BLaER1 (cell line): ENCODE measurements at regions not wholly inside any gene's neighbourhood (a gene's known extent, or its start where the extent isn't known, plus 50 kb on each side); places are given as distances from the start of the nearest gene placed in this dataset.

Experiments used
- H3K27ac ChIP-seq: shearing (Covaris generic); formaldehyde crosslinking; 2 replicates; pipeline ENCODE4 v1.8.1; 2022
- H3K27me3 ChIP-seq: shearing (Covaris generic); formaldehyde crosslinking; 2 replicates; pipeline ENCODE4 v1.8.1; 2022
- H3K36me3 ChIP-seq: shearing (Covaris generic); formaldehyde crosslinking; 2 replicates; pipeline ENCODE4 v1.8.1; 2022
- H3K4me1 ChIP-seq: shearing (Covaris generic); formaldehyde crosslinking; 2 replicates; pipeline ENCODE4 v1.8.1; 2022
- H3K4me2 ChIP-seq: shearing (Covaris generic); formaldehyde crosslinking; 2 replicates; pipeline ENCODE4 v1.8.1; 2022
- H3K4me3 ChIP-seq: shearing (Covaris generic); formaldehyde crosslinking; 2 replicates; pipeline ENCODE4 v1.8.1; 2022
- H3K9ac ChIP-seq: shearing (Covaris generic); formaldehyde crosslinking; 2 replicates; pipeline ENCODE4 v1.8.1; 2022
- H3K9me3 ChIP-seq: shearing (Covaris generic); formaldehyde crosslinking; 2 replicates; pipeline ENCODE4 v1.8.1; 2022
- H4K20me1 ChIP-seq: shearing (Covaris generic); formaldehyde crosslinking; 2 replicates; pipeline ENCODE4 v1.8.1; 2022
- Cebpa-rat ChIP-seq: shearing (Covaris generic); IDR thresholded peaks from 2 replicates; pipeline ENCODE4 v1.8.1; 2022

DNA sequence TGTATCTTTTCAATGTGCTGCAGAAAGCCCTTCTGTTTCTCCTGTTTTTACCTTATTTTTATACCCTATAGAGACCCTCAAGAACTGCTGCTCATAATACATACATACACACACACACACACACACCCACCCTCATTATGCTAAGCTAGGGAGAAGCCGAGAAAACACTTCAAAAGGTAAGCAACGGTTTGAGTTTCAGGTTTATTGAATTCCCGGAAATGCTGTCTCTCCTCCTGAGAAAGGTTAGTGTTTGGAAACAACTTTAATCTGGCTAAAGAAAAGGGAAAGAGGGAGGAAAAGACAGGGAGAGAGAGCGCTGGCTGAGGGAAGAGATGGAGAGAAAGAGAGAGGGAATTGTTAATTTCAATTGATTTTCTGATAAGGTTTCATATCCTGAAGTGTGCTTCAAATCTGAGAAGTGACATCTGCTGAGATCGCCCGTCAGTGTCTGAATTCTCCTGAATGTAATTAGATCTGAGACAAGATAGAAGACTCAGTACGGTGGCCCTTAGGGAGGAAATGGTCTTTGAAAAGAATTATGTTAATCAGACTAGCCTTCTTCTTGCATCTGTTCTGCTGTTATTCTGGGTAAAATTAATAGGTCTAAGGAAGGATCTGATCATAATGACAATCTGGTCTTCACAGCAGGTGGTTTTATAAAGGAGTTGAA, 169.1 kb downstream of the NXPE2 start:
- H4K20me1 ChIP-seq, result no peaks in the 10 kb centered on the region
- no peaks in the 10 kb centered on the region for H3K36me3 ChIP-seq
- no peak for TF ChIP-seq Cebpa-rat
- H3K4me1 ChIP-seq, result peaks cover 8% of the 10 kb centered on the region; the same call in 1 of the 2 replicates
- H3K4me3 ChIP-seq, result no peak overlapping the region
- H3K9me3 ChIP-seq, result no peaks in the 10 kb centered on the region
- H3K9ac ChIP-seq, result no peak overlapping the region
- no peaks in the 10 kb centered on the region for H3K27me3 ChIP-seq
- H3K4me2 ChIP-seq, result peak overlapping the region; percentile 22; the same call in 1 of the 2 replicates
- no peak overlapping the region for H3K27ac ChIP-seq

DNA sequence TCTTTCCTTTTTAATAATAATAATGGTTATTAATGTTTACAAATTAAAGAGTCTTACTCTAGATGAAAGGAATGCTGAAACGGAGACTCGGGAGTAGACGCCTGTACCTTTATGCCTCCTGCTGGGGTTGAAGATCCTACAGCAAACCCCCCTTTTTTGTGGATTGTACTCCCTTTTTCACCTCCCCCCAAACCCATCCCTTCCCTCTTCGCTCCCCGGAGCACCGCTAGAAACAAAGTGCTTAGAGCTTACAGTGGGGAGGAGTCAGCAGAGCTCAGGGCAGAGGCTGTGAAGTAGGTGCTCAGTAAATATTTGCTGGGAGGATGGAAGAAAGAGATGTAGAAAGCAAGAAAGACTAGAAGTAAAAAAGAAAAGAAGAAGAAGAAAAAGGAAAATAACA, 169.7 kb downstream of the NXPE2 start:
- peaks cover 8% of the 10 kb centered on the region; the same call in 1 of the 2 replicates for H3K4me1 ChIP-seq
- no peak overlapping the region for H3K9ac ChIP-seq
- H3K36me3 ChIP-seq, result no peaks in the 10 kb centered on the region
- H4K20me1 ChIP-seq, result no peaks in the 10 kb centered on the region
- H3K27ac ChIP-seq, result no peak overlapping the region
- no peak overlapping the region for H3K4me2 ChIP-seq
- H3K9me3 ChIP-seq, result no peaks in the 10 kb centered on the region
- H3K27me3 ChIP-seq, result no peaks in the 10 kb centered on the region
- no peak overlapping the region for H3K4me3 ChIP-seq
- TF ChIP-seq Cebpa-rat, result no peak

DNA sequence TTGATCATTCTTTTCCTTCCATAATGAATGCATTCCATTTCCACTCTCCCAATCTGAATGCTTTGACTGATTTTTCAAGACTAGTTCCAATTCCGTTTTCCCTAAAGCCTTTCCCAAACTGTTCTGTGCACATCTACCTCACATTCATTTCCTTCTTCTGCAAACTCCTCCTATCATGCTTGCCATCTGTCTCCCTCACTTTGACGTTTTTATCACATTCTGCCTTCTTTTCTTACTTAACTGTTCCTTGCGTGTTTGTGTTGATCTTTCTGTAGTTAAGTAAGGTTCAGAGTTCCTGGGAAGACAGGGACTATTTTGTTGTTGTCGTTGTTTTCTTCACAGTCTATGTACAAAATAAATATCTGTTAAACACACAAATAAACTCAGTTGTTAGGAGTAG, 179.0 kb downstream of the NXPE2 start:
- no peak overlapping the region for H3K27ac ChIP-seq
- no peaks in the 10 kb centered on the region for H3K36me3 ChIP-seq
- no peak overlapping the region for H3K4me3 ChIP-seq
- TF ChIP-seq Cebpa-rat, result no peak
- no peaks in the 10 kb centered on the region for H3K4me1 ChIP-seq
- no peaks in the 10 kb centered on the region for H3K27me3 ChIP-seq
- peaks cover 5% of the 10 kb centered on the region; the same call in 1 of the 2 replicates for H3K9me3 ChIP-seq
- no peak overlapping the region for H3K4me2 ChIP-seq
- H3K9ac ChIP-seq, result no peak overlapping the region
- H4K20me1 ChIP-seq, result no peaks in the 10 kb centered on the region

DNA sequence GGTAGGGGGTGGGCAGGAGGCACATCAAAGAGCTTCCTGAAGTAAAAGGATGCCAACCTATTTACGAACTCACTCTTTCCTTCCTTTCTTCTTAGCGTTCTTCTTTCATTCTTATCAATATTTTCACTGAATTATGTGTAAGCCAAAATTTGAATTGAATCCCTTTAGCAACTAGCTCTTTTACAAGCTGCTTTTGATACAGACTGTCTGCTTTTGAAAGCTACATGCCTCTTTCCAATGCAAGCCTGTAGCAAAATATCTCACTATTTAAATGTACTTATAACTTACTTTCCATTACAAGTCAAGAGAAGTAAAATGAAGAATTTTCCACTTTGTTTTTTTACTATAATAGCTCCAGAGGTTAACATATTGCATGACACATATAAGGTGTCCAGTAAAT, 186.6 kb downstream of the NXPE2 start:
- Histone ChIP-seq H3K9ac (no peak overlapping the region), H4K20me1 (no peaks in the 10 kb centered on the region), H3K4me2 (no peak overlapping the region), H3K4me1 (no peaks in the 10 kb centered on the region), H3K9me3 (no peaks in the 10 kb centered on the region), H3K4me3 (no peak overlapping the region), H3K27me3 (no peaks in the 10 kb centered on the region), H3K36me3 (no peaks in the 10 kb centered on the region), H3K27ac (no peak overlapping the region)
- no peak for TF ChIP-seq Cebpa-rat

DNA sequence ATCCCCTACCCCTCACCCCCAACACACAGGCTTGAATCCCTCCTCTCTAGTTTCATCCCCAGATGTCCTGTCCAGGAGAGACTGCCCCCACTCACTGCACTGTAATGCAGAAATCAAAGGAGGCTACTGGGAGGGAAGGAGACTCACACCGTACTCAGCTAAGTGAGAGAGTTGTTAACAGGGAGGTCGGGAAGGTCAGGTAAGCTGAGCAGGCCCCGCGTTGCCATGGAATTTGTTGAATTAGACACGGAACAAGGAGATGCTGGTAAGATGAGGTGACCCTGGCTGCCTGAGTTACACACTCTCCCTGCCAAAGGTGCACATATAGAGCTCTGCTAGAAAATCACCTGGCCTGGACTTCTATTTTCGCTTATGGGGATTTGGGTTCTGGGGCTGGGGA, 197.9 kb downstream of the NXPE2 start:
- Histone ChIP-seq H3K4me3 (no peak overlapping the region), H3K4me2 (no peak overlapping the region), H3K9ac (no peak overlapping the region), H3K27me3 (no peaks in the 10 kb centered on the region), H3K36me3 (no peaks in the 10 kb centered on the region), H3K27ac (no peak overlapping the region), H3K4me1 (peaks cover 10% of the 10 kb centered on the region), H3K9me3 (no peaks in the 10 kb centered on the region), H4K20me1 (no peaks in the 10 kb centered on the region)
- TF ChIP-seq Cebpa-rat, result no peak

DNA sequence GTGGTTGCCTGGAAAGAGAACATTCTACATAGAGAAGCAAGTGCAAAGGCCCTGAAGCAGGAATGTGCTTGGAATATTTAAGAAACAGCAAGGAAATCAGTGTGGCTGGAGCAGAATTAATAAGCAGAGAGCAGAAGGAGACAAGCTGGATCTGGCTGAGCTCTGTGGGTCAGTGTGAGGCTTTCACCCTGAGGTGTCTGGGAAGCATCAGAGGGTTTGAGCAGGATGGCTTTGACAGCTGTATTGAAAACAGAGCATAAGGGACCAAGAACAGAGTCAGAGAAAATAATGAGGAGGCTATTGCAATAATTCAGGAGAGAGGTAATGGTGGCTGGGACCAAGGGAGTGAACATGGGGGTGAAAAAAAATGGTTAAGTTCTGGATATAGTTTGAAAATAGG, 199.6 kb downstream of the NXPE2 start:
- Histone ChIP-seq H3K4me3 (no peak overlapping the region), H4K20me1 (no peaks in the 10 kb centered on the region), H3K9me3 (no peaks in the 10 kb centered on the region), H3K27me3 (no peaks in the 10 kb centered on the region), H3K4me2 (no peak overlapping the region), H3K27ac (no peak overlapping the region), H3K4me1 (peaks cover 13% of the 10 kb centered on the region), H3K9ac (no peak overlapping the region), H3K36me3 (no peaks in the 10 kb centered on the region)
- no peak for TF ChIP-seq Cebpa-rat

DNA sequence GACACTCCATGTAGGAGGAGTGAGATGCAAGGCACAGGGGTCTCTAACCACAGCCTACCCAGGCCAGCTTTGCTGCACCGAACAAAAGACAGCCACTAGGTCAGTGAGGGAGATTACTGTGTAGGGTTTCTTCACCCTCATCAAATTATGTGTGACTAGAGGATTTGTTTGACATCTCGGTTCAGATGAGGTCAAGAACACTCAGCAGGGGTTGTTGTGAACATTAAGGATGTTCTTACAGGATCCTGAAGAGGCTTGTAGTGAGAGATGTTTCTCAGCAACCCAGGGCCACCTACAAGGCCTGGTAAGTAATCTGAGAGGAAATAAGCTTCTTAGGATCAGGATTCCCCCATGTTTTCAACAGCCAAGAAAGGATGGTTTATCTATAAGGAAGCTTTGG, 202.1 kb downstream of the NXPE2 start:
- Histone ChIP-seq H3K9ac (no peak overlapping the region), H3K4me3 (no peak overlapping the region), H3K27ac (no peak overlapping the region), H3K9me3 (no peaks in the 10 kb centered on the region), H3K4me2 (peak overlapping the region; percentile 42), H4K20me1 (no peaks in the 10 kb centered on the region), H3K27me3 (no peaks in the 10 kb centered on the region), H3K36me3 (no peaks in the 10 kb centered on the region), H3K4me1 (peaks cover 13% of the 10 kb centered on the region)
- TF ChIP-seq Cebpa-rat, result no peak

DNA sequence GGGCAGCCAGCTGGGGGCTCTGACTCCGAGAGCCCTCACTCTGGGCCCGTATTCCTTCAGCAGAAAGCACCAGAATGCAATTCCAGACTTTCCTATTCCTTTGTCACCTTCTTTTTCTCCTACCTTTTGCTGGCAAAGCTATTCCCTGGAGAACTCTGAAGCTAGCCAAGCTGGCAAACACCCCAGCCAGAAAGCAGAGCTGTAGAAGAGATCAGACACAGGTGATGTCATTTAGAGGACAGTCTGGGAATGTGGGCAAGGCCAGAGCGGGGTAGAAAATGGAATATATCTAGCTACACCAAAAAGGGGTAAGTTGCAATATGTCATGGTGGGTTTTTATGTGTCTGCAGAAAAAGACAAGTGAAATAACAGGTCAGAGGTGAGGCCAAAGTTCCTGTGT, 205.1 kb downstream of the NXPE2 start:
- H4K20me1 ChIP-seq, result no peaks in the 10 kb centered on the region
- peaks cover 13% of the 10 kb centered on the region for H3K4me1 ChIP-seq
- no peak overlapping the region for H3K4me2 ChIP-seq
- no peak for TF ChIP-seq Cebpa-rat
- no peaks in the 10 kb centered on the region for H3K36me3 ChIP-seq
- no peak overlapping the region for H3K9ac ChIP-seq
- H3K4me3 ChIP-seq, result no peak overlapping the region
- no peaks in the 10 kb centered on the region for H3K27me3 ChIP-seq
- no peak overlapping the region for H3K27ac ChIP-seq
- no peaks in the 10 kb centered on the region for H3K9me3 ChIP-seq

DNA sequence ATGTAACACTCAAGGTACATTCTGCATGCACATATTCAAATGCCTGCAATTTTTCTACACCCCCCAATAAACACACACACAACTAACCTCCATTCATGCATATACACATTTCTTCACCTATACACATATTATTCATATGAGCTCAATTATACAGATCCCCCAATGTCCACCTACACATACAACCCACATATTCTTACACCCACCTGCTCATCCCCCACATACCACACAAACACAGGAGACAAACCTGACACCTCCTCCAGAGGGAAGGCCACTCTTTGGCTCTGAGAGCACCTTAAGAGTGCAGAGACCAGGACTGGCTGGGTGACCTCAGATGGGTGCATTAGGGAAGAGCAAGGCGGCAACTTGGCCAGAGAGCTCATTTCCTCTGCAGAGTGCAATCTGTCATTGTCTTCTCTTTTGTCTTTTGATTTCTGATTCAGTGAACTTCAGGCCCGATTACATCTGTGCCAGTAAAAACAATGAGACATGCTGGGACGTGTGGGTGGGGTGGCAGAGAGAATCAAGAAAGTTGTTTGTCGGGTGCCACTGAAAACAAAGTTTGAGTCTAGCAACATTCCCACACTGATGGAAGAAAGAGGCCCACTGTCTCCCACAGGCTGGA, 208.4 kb downstream of the NXPE2 start:
- Histone ChIP-seq H4K20me1 (no peaks in the 10 kb centered on the region), H3K27me3 (no peaks in the 10 kb centered on the region), H3K36me3 (no peaks in the 10 kb centered on the region), H3K27ac (no peak overlapping the region), H3K4me2 (no peak overlapping the region), H3K4me3 (no peak overlapping the region), H3K4me1 (peaks cover under 1% of the 10 kb centered on the region; the same call in 1 of the 2 replicates), H3K9me3 (no peaks in the 10 kb centered on the region), H3K9ac (no peak overlapping the region)
- no peak for TF ChIP-seq Cebpa-rat

DNA sequence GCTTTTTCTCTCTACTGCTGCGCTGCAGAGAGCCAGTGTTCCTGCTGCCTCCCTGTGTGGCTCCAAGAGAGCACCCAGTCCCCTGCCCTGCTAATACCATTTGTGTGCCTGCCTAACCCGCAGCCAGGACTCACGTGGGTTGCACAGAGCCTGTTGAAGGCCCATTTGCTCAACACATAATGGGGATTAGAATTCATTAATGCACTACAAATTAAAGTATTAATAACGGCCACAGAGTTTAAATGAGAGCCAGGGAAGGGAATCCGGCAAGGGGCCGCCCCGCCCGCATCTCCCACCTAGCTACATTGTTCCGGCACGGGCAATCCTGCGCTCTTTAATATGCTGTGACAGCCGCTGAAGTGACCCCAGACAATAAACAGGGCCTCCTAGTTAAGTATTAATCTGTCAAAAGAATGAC, 211.3 kb downstream of the NXPE2 start:
- no peak overlapping the region for H3K9ac ChIP-seq
- H3K4me2 ChIP-seq, result no peak overlapping the region
- H3K27me3 ChIP-seq, result no peaks in the 10 kb centered on the region

More for the DNA sequence above, 211.3 kb downstream of the NXPE2 start:
- Histone ChIP-seq H3K4me3 (no peak overlapping the region), H3K4me1 (peaks cover 6% of the 10 kb centered on the region), H4K20me1 (no peaks in the 10 kb centered on the region), H3K36me3 (no peaks in the 10 kb centered on the region), H3K9me3 (no peaks in the 10 kb centered on the region), H3K27ac (no peak overlapping the region)
- no peak for TF ChIP-seq Cebpa-rat
